Caco-2 (cell line): ENCODE measurements at regions not wholly inside any gene's neighbourhood (a gene's known extent, or its start where the extent isn't known, plus 50 kb on each side); places are given as distances from the start of the nearest gene placed in this dataset.

Experiments used
- BruUV-seq: library from RNA; stranded (reverse); fragments of 400-500 nt; replicated peaks from 2 replicates; lab custom pipeline; 2021; lab: Mats Ljungman, UMichigan
- CTCF ChIA-PET: fragments of 300-600 bp; sonication (Branson Sonifier 250); formaldehyde crosslinking; loops from one replicate; lab custom pipeline; 2022; ENCODE audit warnings: antibody characterized with exemption; lab: Charles Lee
- POLR2A ChIA-PET: fragments of 300-600 bp; sonication (Branson Sonifier 250); formaldehyde crosslinking; loops from one replicate; lab custom pipeline; 2022; ENCODE audit warnings: antibody characterized with exemption; lab: Charles Lee
- DNase-seq, 2 experiments: peaks; one replicate each; pipeline versions ENCODE4 v3.0.0 to v3.0.0-alpha.2; 2020 to 2022
- H3K27me3 ChIP-seq: replicated peaks from 2 replicates; pipeline ENCODE4 v1.6.0; 2011; ENCODE audit warnings: low read length; ENCODE audit not compliant: control insufficient read depth, insufficient read depth
- H3K36me3 ChIP-seq: 2 replicates; pipeline ENCODE4 v1.5.1; 2011; ENCODE audit warnings: low read length; ENCODE audit not compliant: control insufficient read depth, insufficient read depth
- H3K4me1 ChIP-seq: fragments of 250-450 bp; sonication (Bioruptor Pico); 2 replicates; pipeline ENCODE4 v1.5.1; 2020; ENCODE audit warnings: mild to moderate bottlenecking
- H3K4me3 ChIP-seq: 2 replicates; pipeline ENCODE4 v1.5.1; 2011; ENCODE audit warnings: low read depth, mild to moderate bottlenecking, control low read depth, low read length
- H3K9me3 ChIP-seq: fragments of 250-450 bp; sonication (Bioruptor Pico); 2 replicates; pipeline ENCODE4 v1.5.1; 2020; ENCODE audit warnings: mild to moderate bottlenecking, moderate library complexity
- H3K27ac Mint-ChIP-seq: one replicate; pipeline ENCODE4 v1.8.0; 2022; ENCODE audit warnings: mixed read lengths; ENCODE audit not compliant: unreplicated experiment
- H3K27me3 Mint-ChIP-seq: one replicate; pipeline ENCODE4 v1.8.0; 2022; ENCODE audit warnings: mixed read lengths; ENCODE audit not compliant: insufficient read depth, unreplicated experiment
- H3K36me3 Mint-ChIP-seq: one replicate; pipeline ENCODE4 v1.8.0; 2022; ENCODE audit warnings: mild to moderate bottlenecking, mixed read lengths; ENCODE audit not compliant: insufficient read depth, unreplicated experiment
- H3K4me1 Mint-ChIP-seq: one replicate; pipeline ENCODE4 v1.8.0; 2022; ENCODE audit warnings: low read depth, mixed read lengths; ENCODE audit not compliant: unreplicated experiment
- H3K4me3 Mint-ChIP-seq: one replicate; pipeline ENCODE4 v1.8.0; 2022; ENCODE audit warnings: mild to moderate bottlenecking, moderate library complexity, mixed read lengths; ENCODE audit not compliant: unreplicated experiment
- H3K9me3 Mint-ChIP-seq: one replicate; pipeline ENCODE4 v1.8.0; 2022; ENCODE audit warnings: mixed read lengths; ENCODE audit not compliant: unreplicated experiment
- CTCF ChIP-seq, 2 experiments: fragments of 200-600 bp in 1 of 2; IDR thresholded peaks; 1 replicate in 1 of 2; 2 replicates in 1 of 2; pipeline versions ENCODE4 v1.5.1 to v1.8.0; 2011 to 2022; ENCODE audit warnings: antibody characterized with exemption in 1 of 2, control low read depth in 1 of 2, inconsistent platforms in 1 of 2, low read depth in 1 of 2, low read length in 1 of 2, mild to moderate bottlenecking in 1 of 2, moderate library complexity in 1 of 2; ENCODE audit not compliant: insufficient read depth in 1 of 2, severe bottlenecking in 1 of 2, unreplicated experiment in 1 of 2
- intact Hi-C: fragments of 100-400 bp; cut with micrococcal nuclease; formaldehyde crosslinking; loops from one replicate; pipeline ENCODE4 v1.10.0; 2022; ENCODE audit not compliant: unreplicated experiment

DNA sequence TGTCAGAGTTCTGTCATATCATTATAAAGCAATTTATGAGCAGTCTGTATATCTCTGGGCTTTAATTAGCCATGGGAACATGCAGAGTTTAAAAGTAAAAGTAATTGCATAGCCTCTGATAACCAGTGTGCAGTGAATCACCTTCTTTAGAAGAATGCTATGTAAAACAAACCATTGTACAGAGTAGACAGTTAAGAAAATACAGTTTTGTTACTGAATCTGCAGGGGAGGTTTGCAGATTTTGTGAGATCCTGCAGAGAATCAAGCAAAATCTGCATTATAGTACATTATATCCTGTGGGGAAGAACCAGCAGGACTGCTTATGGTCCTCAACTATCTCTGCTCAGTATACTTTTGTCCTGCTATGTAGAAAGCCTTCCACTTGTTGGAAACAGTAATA lies 396.2 kb upstream of the NAALADL2 start:
- DNase-seq: no peak
- H3K4me1 ChIP-seq: no peaks in the 10 kb centered on the region
- no peaks in the 10 kb centered on the region for H3K27me3 ChIP-seq
- intact Hi-C loops: no loop called here
- H3K9me3 ChIP-seq: no peaks in the 10 kb centered on the region
- Mint-ChIP-seq H3K36me3 (no peaks in the 10 kb centered on the region), H3K4me1 (peaks cover 7% of the 10 kb centered on the region), H3K9me3 (no peaks in the 10 kb centered on the region), H3K27ac (no peak overlapping the region), H3K4me3 (no peak overlapping the region), H3K27me3 (no peaks in the 10 kb centered on the region)
- no peak overlapping the region for H3K4me3 ChIP-seq
- BruUV-seq: no TSS peak
- H3K36me3 ChIP-seq: no peaks in the 10 kb centered on the region
- no peak for TF ChIP-seq CTCF (IDR thresholded peaks at IDR 0.05; ENCODE audit: insufficient read depth in 1 of 2, low read depth in 1 of 2, low read length in 1 of 2, severe bottlenecking in 1 of 2, unreplicated experiment in 1 of 2)
- CTCF ChIA-PET: no interaction called here
- POLR2A ChIA-PET: no interaction called here

DNA sequence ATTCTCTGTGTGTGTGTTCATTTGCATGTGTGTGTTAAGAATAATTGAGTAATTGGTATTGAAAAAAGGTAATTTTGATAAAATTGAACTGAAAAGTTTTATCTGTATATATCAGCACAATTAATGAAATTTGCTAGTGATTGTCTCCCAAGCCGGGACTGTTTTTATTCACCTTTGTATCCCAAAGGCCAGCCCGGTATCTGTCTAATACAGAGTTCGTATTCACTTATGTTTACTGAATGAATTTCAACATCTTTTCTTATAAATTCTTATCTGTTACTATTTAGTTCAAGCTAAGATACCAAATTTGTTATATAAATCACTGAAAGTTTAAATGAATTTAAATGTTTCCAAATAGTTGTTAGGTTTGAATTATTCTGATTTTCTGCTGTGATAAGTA lies 394.0 kb upstream of the NAALADL2 start:
- H3K4me1 ChIP-seq: no peaks in the 10 kb centered on the region
- intact Hi-C loops: no loop called here
- TF ChIP-seq CTCF (IDR thresholded peaks at IDR 0.05; ENCODE audit: insufficient read depth in 1 of 2, low read depth in 1 of 2, low read length in 1 of 2, severe bottlenecking in 1 of 2, unreplicated experiment in 1 of 2): no peak

GRCh38 chr3:174466471-174467054 lies 392.6 kb upstream of the NAALADL2 start:
- Histone ChIP-seq H3K36me3 (no peaks in the 10 kb centered on the region), H3K4me3 (no peak overlapping the region), H3K4me1 (no peaks in the 10 kb centered on the region), H3K9me3 (no peaks in the 10 kb centered on the region), H3K27me3 (no peaks in the 10 kb centered on the region)
- POLR2A ChIA-PET: no interaction called here
- no peaks in the 10 kb centered on the region for H3K36me3 Mint-ChIP-seq
- no TSS peak for BruUV-seq
- H3K27ac Mint-ChIP-seq: no peak overlapping the region
- no peaks in the 10 kb centered on the region for H3K27me3 Mint-ChIP-seq
- intact Hi-C loops: no loop called here
- CTCF ChIA-PET: no interaction called here
- peaks cover 7% of the 10 kb centered on the region for H3K4me1 Mint-ChIP-seq
- no peak overlapping the region for H3K4me3 Mint-ChIP-seq
- peaks cover 10% of the 10 kb centered on the region for H3K9me3 Mint-ChIP-seq
- no peak for TF ChIP-seq CTCF (IDR thresholded peaks at IDR 0.05; ENCODE audit: insufficient read depth in 1 of 2, low read depth in 1 of 2, low read length in 1 of 2, severe bottlenecking in 1 of 2, unreplicated experiment in 1 of 2)
- no peak for DNase-seq

More for the DNA sequence above, 394.0 kb upstream of the NAALADL2 start:
- BruUV-seq: no TSS peak
- no peak overlapping the region for H3K4me3 ChIP-seq
- H3K4me1 Mint-ChIP-seq: peaks cover 10% of the 10 kb centered on the region
- H3K9me3 Mint-ChIP-seq: peaks cover 5% of the 10 kb centered on the region
- no peak overlapping the region for H3K4me3 Mint-ChIP-seq
- H3K36me3 ChIP-seq: no peaks in the 10 kb centered on the region
- CTCF ChIA-PET: no interaction called here
- H3K27ac Mint-ChIP-seq: no peak overlapping the region
- DNase-seq: no peak
- POLR2A ChIA-PET: no interaction called here
- no peaks in the 10 kb centered on the region for H3K27me3 Mint-ChIP-seq
- no peaks in the 10 kb centered on the region for H3K27me3 ChIP-seq
- H3K9me3 ChIP-seq: no peaks in the 10 kb centered on the region
- H3K36me3 Mint-ChIP-seq: no peaks in the 10 kb centered on the region
